ENCODE measurements at regions not wholly inside any gene's neighbourhood (a gene's known extent, or its start where the extent isn't known, plus 50 kb on each side); places are given as distances from the start of the nearest gene placed in this dataset.

DNA sequence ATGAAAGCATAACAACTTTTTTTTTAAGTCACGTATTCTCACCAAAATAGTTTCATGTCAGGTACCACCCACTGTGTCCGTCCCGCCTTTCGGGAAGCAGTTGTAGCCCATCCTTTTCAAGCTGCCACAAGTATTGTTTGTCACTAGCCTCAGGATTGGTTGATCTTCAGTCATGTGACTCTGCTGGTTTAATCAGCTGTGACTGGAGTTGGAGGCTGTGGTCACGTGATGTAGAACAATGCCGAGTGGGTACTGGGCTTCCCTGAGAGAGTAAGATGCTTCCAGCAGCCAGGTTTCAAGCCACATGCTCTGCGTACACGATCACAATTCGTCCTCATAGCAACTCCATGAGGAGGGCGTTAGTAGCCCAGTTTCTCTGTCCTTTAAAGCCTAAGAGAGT is 83.0 kb upstream of the WSCD2 start:
- intact Hi-C loops (cut with DNase I, micrococcal nuclease): no loop called here
- ATAC-seq: no peak
- no peak overlapping the region for H3K4me3 Mint-ChIP-seq
- H3K27me3 Mint-ChIP-seq: peaks cover 14% of the 10 kb centered on the region
- no peaks in the 10 kb centered on the region for H3K36me3 Mint-ChIP-seq (ENCODE audit: low read depth)
- no peak overlapping the region for H3K27ac Mint-ChIP-seq
- no peak for DNase-seq
- H3K9me3 Mint-ChIP-seq (ENCODE audit: low read depth): no peaks in the 10 kb centered on the region
- CTCF ChIA-PET: interaction anchor here (0.5 to 0.6 kb wide), 2 partner anchors 15 to 1074 kb away, joined by 4 to 6 read pairs; no protein-coding TSS in a partner anchor
- H3K4me1 Mint-ChIP-seq: peaks cover 9% of the 10 kb centered on the region
- POLR2A ChIA-PET: no interaction called here

- CTCF ChIA-PET: no interaction called here
- H3K4me3 Mint-ChIP-seq: no peak overlapping the region
- intact Hi-C loops (cut with DNase I, micrococcal nuclease): no loop called here
- no peak for ATAC-seq
- no peaks in the 10 kb centered on the region for H3K9me3 Mint-ChIP-seq (ENCODE audit: low read depth)
- peaks cover 9% of the 10 kb centered on the region for H3K4me1 Mint-ChIP-seq
- DNase-seq: no peak
- H3K27ac Mint-ChIP-seq: no peak overlapping the region
- POLR2A ChIA-PET: no interaction called here
- H3K36me3 Mint-ChIP-seq (ENCODE audit: low read depth): no peaks in the 10 kb centered on the region
- peaks cover 15% of the 10 kb centered on the region for H3K27me3 Mint-ChIP-seq
Measured at GRCh38 chr12:108046650-108047049, 82.4 kb upstream of the WSCD2 start.

- ChIA-PET POLR2A (no interaction called here), CTCF (interaction anchor here (0.7 kb wide), 1 partner anchor 319 kb away, joined by 4 read pairs; no protein-coding TSS in a partner anchor)
- Mint-ChIP-seq H3K27ac (no peak overlapping the region), H3K4me3 (no peak overlapping the region), H3K9me3 (ENCODE audit: low read depth) (no peaks in the 10 kb centered on the region), H3K27me3 (peaks cover 17% of the 10 kb centered on the region), H3K36me3 (ENCODE audit: low read depth) (no peaks in the 10 kb centered on the region), H3K4me1 (peaks cover 9% of the 10 kb centered on the region)
- ATAC-seq (no peak), DNase-seq (no peak)
- intact Hi-C loops (cut with DNase I, micrococcal nuclease): no loop called here
Measured at GRCh38 chr12:108047071-108047550, 82.0 kb upstream of the WSCD2 start.

GRCh38 chr12:108048686-108049085 is 80.4 kb upstream of the WSCD2 start:
- intact Hi-C loops (cut with DNase I, micrococcal nuclease): no loop called here
- peaks cover 19% of the 10 kb centered on the region for H3K27me3 Mint-ChIP-seq
- DNase-seq (no peak), ATAC-seq (no peak)
- no peaks in the 10 kb centered on the region for H3K9me3 Mint-ChIP-seq (ENCODE audit: low read depth)
- ChIA-PET POLR2A (no interaction called here), CTCF (interaction anchor here (1.2 kb wide), 1 partner anchor 23 kb away, joined by 4 read pairs; no protein-coding TSS in a partner anchor)
- H3K36me3 Mint-ChIP-seq (ENCODE audit: low read depth): no peaks in the 10 kb centered on the region
- H3K4me3 Mint-ChIP-seq: no peak overlapping the region
- no peak overlapping the region for H3K27ac Mint-ChIP-seq
- peaks cover 9% of the 10 kb centered on the region for H3K4me1 Mint-ChIP-seq

- ATAC-seq (no peak), DNase-seq (no peak)
- ChIA-PET CTCF (no interaction called here), POLR2A (no interaction called here)
- intact Hi-C loops (cut with DNase I, micrococcal nuclease): no loop called here
- Mint-ChIP-seq H3K9me3 (ENCODE audit: low read depth) (no peaks in the 10 kb centered on the region), H3K27me3 (peaks cover 22% of the 10 kb centered on the region), H3K4me3 (no peak overlapping the region), H3K27ac (no peak overlapping the region), H3K4me1 (peaks cover 9% of the 10 kb centered on the region), H3K36me3 (ENCODE audit: low read depth) (no peaks in the 10 kb centered on the region)
Measured at GRCh38 chr12:108050696-108051095, 78.4 kb upstream of the WSCD2 start.

DNA sequence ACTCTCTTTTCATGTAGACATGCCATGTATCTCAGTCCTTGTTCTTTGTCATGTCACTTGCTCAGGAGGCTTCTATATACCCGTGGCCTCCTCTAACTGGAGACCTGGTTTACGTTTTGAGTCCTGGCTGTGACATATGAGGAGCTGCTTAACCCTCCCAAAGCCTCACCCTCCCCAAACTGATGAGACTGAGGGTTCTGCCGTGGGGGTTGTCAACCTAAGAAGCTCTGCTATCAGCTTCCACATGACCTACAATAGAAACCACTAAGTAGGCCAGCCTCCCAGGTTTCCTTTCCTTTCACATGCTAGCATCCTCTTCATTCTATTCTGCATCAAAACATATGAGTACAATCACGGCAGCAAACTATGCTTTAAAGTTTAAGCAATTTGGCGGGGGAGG is 76.8 kb upstream of the WSCD2 start:
- Mint-ChIP-seq H3K4me1 (no peaks in the 10 kb centered on the region), H3K27ac (no peak overlapping the region), H3K4me3 (no peak overlapping the region), H3K9me3 (ENCODE audit: low read depth) (no peaks in the 10 kb centered on the region), H3K36me3 (ENCODE audit: low read depth) (no peaks in the 10 kb centered on the region), H3K27me3 (peaks cover 27% of the 10 kb centered on the region)
- CTCF ChIA-PET: no interaction called here
- DNase-seq (no peak), ATAC-seq (no peak)
- intact Hi-C loops (cut with DNase I, micrococcal nuclease): no loop called here
- POLR2A ChIA-PET: no interaction called here

DNA sequence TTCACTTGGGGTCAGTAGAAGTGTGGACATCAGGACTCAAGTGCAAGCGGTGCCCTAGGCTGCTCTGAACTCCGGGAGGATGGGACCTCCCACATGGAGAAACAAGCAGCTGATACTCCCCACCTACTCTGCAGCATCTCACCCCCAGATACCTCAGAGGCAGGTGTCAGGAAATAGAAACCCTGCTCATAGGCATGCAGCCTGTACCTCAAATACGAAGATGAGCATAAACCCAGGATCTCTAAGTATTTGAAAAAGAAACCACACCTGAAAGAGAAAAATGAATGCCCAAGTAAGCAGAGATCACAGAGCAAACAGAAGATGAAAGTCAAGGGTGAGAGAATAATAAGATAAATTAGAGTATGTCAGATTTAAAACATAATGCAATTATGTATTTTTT is 75.6 kb upstream of the WSCD2 start:
- CTCF ChIA-PET: no interaction called here
- POLR2A ChIA-PET: no interaction called here
- no peak overlapping the region for H3K4me3 Mint-ChIP-seq
- no peaks in the 10 kb centered on the region for H3K36me3 Mint-ChIP-seq (ENCODE audit: low read depth)
- peaks cover 24% of the 10 kb centered on the region for H3K27me3 Mint-ChIP-seq
- ATAC-seq (no peak), DNase-seq (no peak)
- intact Hi-C loops (cut with DNase I, micrococcal nuclease): no loop called here
- no peaks in the 10 kb centered on the region for H3K9me3 Mint-ChIP-seq (ENCODE audit: low read depth)
- no peaks in the 10 kb centered on the region for H3K4me1 Mint-ChIP-seq
- H3K27ac Mint-ChIP-seq: no peak overlapping the region

- Mint-ChIP-seq H3K4me1 (no peaks in the 10 kb centered on the region), H3K27ac (no peak overlapping the region), H3K4me3 (no peak overlapping the region), H3K27me3 (peaks cover 26% of the 10 kb centered on the region), H3K9me3 (ENCODE audit: low read depth) (no peaks in the 10 kb centered on the region), H3K36me3 (ENCODE audit: low read depth) (no peaks in the 10 kb centered on the region)
- ChIA-PET POLR2A (no interaction called here), CTCF (no interaction called here)
- ATAC-seq: no peak
- intact Hi-C loops (cut with DNase I, micrococcal nuclease): no loop called here
- no peak for DNase-seq
Measured at GRCh38 chr12:108054496-108054895, 74.6 kb upstream of the WSCD2 start.

DNA sequence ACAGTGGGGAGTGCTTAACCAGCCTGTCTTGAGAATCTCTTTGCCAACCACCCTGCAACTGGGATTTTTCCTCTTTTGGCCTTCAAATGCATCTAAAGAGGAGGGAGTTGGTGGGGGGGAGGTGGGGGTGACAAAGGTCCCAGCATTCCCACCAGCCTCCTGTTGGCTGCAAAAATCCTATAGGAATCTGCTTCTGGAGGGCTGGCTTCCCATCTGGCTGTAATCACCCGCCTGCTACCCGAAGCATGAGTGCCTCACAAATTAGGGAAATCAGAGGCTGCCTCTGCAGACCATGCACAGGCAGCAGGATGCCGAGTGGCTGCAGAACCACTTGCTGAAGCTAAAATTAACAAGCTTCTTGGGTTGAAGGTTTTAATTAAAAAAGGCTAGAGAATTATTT is 73.9 kb upstream of the WSCD2 start:
- intact Hi-C loops (cut with DNase I, micrococcal nuclease): no loop called here
- Mint-ChIP-seq H3K36me3 (ENCODE audit: low read depth) (no peaks in the 10 kb centered on the region), H3K4me3 (no peak overlapping the region), H3K4me1 (no peaks in the 10 kb centered on the region), H3K27ac (no peak overlapping the region), H3K9me3 (ENCODE audit: low read depth) (no peaks in the 10 kb centered on the region), H3K27me3 (peaks cover 23% of the 10 kb centered on the region)
- ATAC-seq: no peak
- POLR2A ChIA-PET: no interaction called here
- CTCF ChIA-PET: interaction anchor here (1.1 kb wide), 1 partner anchor 10 kb away, joined by 5 read pairs; no protein-coding TSS in a partner anchor
- DNase-seq: no peak

GRCh38 chr12:108060067-108060466 is 69.0 kb upstream of the WSCD2 start:
- H3K27me3 Mint-ChIP-seq: peaks cover 22% of the 10 kb centered on the region
- H3K4me3 Mint-ChIP-seq: no peak overlapping the region
- no peaks in the 10 kb centered on the region for H3K4me1 Mint-ChIP-seq
- H3K9me3 Mint-ChIP-seq (ENCODE audit: low read depth): no peaks in the 10 kb centered on the region
- ChIA-PET POLR2A (no interaction called here), CTCF (interaction anchor here (0.6 kb wide), 1 partner anchor 424 kb away, joined by 3 read pairs; no protein-coding TSS in a partner anchor)
- H3K27ac Mint-ChIP-seq: no peak overlapping the region
- DNase-seq: no peak
- H3K36me3 Mint-ChIP-seq (ENCODE audit: low read depth): no peaks in the 10 kb centered on the region
- ATAC-seq: no peak
- intact Hi-C loops (cut with DNase I, micrococcal nuclease): no loop called here

DNA sequence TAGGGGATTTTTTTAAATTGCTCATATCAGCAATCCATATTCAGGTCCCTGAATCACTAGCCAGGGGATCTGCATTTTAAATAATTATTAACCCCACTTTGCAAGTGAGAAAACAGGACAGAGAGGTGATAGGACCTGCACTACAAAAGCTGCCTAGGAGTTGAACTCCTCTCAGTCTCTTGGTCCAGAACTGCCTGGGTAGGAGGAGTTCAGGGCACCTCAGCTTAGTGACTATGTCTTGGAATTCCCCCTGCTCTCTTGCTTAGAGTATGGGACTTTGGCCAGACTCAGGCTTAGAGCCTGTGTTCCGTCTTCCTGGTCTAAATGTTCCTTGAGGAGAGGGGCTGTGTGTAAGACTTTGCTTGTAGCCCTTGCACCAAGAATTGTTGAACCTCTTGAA is 68.2 kb upstream of the WSCD2 start:
- H3K36me3 Mint-ChIP-seq (ENCODE audit: low read depth): no peaks in the 10 kb centered on the region
- ChIA-PET CTCF (no interaction called here), POLR2A (no interaction called here)
- no peak for ATAC-seq
- H3K4me3 Mint-ChIP-seq: no peak overlapping the region
- intact Hi-C loops (cut with DNase I, micrococcal nuclease): no loop called here
- H3K4me1 Mint-ChIP-seq: no peaks in the 10 kb centered on the region
- peaks cover 23% of the 10 kb centered on the region for H3K27me3 Mint-ChIP-seq
- no peak for DNase-seq
- H3K27ac Mint-ChIP-seq: no peak overlapping the region
- H3K9me3 Mint-ChIP-seq (ENCODE audit: low read depth): no peaks in the 10 kb centered on the region

GRCh38 chr12:108063192-108063591 is 65.9 kb upstream of the WSCD2 start:
- ChIA-PET CTCF (interaction anchor here (1.1 to 1.3 kb wide), 2 partner anchors 33 to 132 kb away, joined by 4 to 5 read pairs; no protein-coding TSS in a partner anchor), POLR2A (no interaction called here)
- H3K27ac Mint-ChIP-seq: no peak overlapping the region
- ATAC-seq: no peak
- H3K4me3 Mint-ChIP-seq: no peak overlapping the region
- DNase-seq: no peak
- no peaks in the 10 kb centered on the region for H3K9me3 Mint-ChIP-seq (ENCODE audit: low read depth)
- no peaks in the 10 kb centered on the region for H3K36me3 Mint-ChIP-seq (ENCODE audit: low read depth)
- peaks cover 18% of the 10 kb centered on the region for H3K27me3 Mint-ChIP-seq
- no peaks in the 10 kb centered on the region for H3K4me1 Mint-ChIP-seq
- intact Hi-C loops (cut with DNase I, micrococcal nuclease): loop anchor here in 1 of 2 experiments (1.0 to 2.0 kb wide), 3 partner anchors 132 to 449 kb away; no protein-coding TSS in a partner anchor

- Mint-ChIP-seq H3K27ac (no peak overlapping the region), H3K9me3 (ENCODE audit: low read depth) (no peaks in the 10 kb centered on the region), H3K4me3 (no peak overlapping the region), H3K4me1 (no peaks in the 10 kb centered on the region), H3K27me3 (peaks cover 16% of the 10 kb centered on the region), H3K36me3 (ENCODE audit: low read depth) (no peaks in the 10 kb centered on the region)
- no peak for ATAC-seq
- CTCF ChIA-PET: interaction anchor here (0.6 to 1.4 kb wide), 3 partner anchors 9 to 135 kb away, joined by 3 to 5 read pairs (median 3); no protein-coding TSS in a partner anchor
- DNase-seq: no peak
- intact Hi-C loops (cut with DNase I, micrococcal nuclease): no loop called here
- POLR2A ChIA-PET: no interaction called here
Measured at GRCh38 chr12:108065069-108065468, 64.0 kb upstream of the WSCD2 start.

Measured in activated CD4-positive, alpha-beta T cell treated with anti-CD3 and anti-CD28 coated beads for 36 hours (primary cell).